GM23338 (cell line): ENCODE measurements at regions not wholly inside any gene's neighbourhood (a gene's known extent, or its start where the extent isn't known, plus 50 kb on each side); places are given as distances from the start of the nearest gene placed in this dataset.

ENCODE experiments used
- ATAC-seq: fragments of 200-7000 bp; cut with Tn5 transposase; 3 replicates; pipeline ENCODE4 v1.9.1; 2020
- DNase-seq: peaks from one replicate; pipeline ENCODE4 v3.0.0-alpha.2; 2015; ENCODE audit warnings: low spot score
- H2AFZ ChIP-seq: fragments of 200-600 bp; sonication (generic); 2 replicates; pipeline ENCODE4 v1.8.0; 2016; ENCODE audit warnings: antibody characterized with exemption, mild to moderate bottlenecking, moderate library complexity
- H3F3A ChIP-seq: fragments of 200-600 bp; sonication (generic); replicated peaks from 2 replicates; pipeline ENCODE4 v1.8.0; 2017; ENCODE audit warnings: antibody characterized with exemption, mixed run types, low read depth
- H3K27ac ChIP-seq: fragments of 200-600 bp; sonication (generic); 2 replicates; pipeline ENCODE4 v1.6.1; 2016; ENCODE audit warnings: low read depth
- H3K27me3 ChIP-seq: fragments of 200-600 bp; sonication (generic); 2 replicates; pipeline ENCODE4 v1.8.0; 2016; ENCODE audit warnings: mild to moderate bottlenecking, mixed run types, moderate library complexity; ENCODE audit not compliant: insufficient read depth
- H3K36me3 ChIP-seq: fragments of 200-600 bp; sonication (generic); 2 replicates; pipeline ENCODE4 v1.8.0; 2016; ENCODE audit warnings: mild to moderate bottlenecking; ENCODE audit not compliant: insufficient read depth
- H3K4me1 ChIP-seq: fragments of 200-600 bp; sonication (generic); 2 replicates; pipeline ENCODE4 v1.8.0; 2016; ENCODE audit warnings: mild to moderate bottlenecking, moderate library complexity; ENCODE audit not compliant: insufficient read depth
- H3K4me2 ChIP-seq: fragments of 200-600 bp; sonication (generic); 2 replicates; pipeline ENCODE4 v1.7.1; 2017; ENCODE audit warnings: mixed run types
- H3K4me3 ChIP-seq: fragments of 200-600 bp; sonication (generic); 2 replicates; pipeline ENCODE4 v1.6.1; 2016; ENCODE audit warnings: mixed run types
- H3K79me2 ChIP-seq: fragments of 200-600 bp; sonication (generic); replicated peaks from 2 replicates; pipeline ENCODE4 v1.8.0; 2017; ENCODE audit warnings: mild to moderate bottlenecking; ENCODE audit not compliant: insufficient read depth
- H3K9me2 ChIP-seq: fragments of 200-600 bp; sonication (generic); 2 replicates; pipeline ENCODE4 v1.8.0; 2017; ENCODE audit not compliant: insufficient read depth
- H4K20me1 ChIP-seq: fragments of 200-600 bp; sonication (generic); replicated peaks from 2 replicates; pipeline ENCODE4 v1.8.0; 2017; ENCODE audit warnings: mild to moderate bottlenecking; ENCODE audit not compliant: insufficient read depth
- H3K27ac Mint-ChIP-seq: 2 replicates; pipeline ENCODE4 v1.8.0; 2020; ENCODE audit warnings: inconsistent platforms, mild to moderate bottlenecking, moderate library complexity, mixed read lengths
- H3K27me3 Mint-ChIP-seq: 3 replicates; pipeline ENCODE4 v1.8.0; 2022; ENCODE audit warnings: low read depth, mild to moderate bottlenecking, moderate library complexity, mixed read lengths, inconsistent platforms; ENCODE audit not compliant: insufficient read depth, poor library complexity
- H3K36me3 Mint-ChIP-seq: 3 replicates; pipeline ENCODE4 v1.8.0; 2021; ENCODE audit warnings: low read depth, mild to moderate bottlenecking, inconsistent platforms, moderate library complexity, mixed read lengths
- H3K4me1 Mint-ChIP-seq: 3 replicates; pipeline ENCODE4 v1.8.0; 2020; ENCODE audit warnings: mild to moderate bottlenecking, inconsistent platforms, mixed read lengths
- H3K4me3 Mint-ChIP-seq: 3 replicates; pipeline ENCODE4 v1.8.0; 2021; ENCODE audit warnings: moderate library complexity, mild to moderate bottlenecking, inconsistent platforms, mixed read lengths
- H3K9me3 Mint-ChIP-seq: 3 replicates; pipeline ENCODE4 v1.8.0; 2020; ENCODE audit warnings: moderate library complexity, mild to moderate bottlenecking, inconsistent platforms, mixed read lengths
- CTCF ChIP-seq, 2 experiments: fragments of 200-600 bp in 1 of 2; sonication (generic) in 1 of 2; conservative IDR thresholded peaks; 2 replicates each; pipeline versions ENCODE4 v1.5.1 to v1.6.1; 2016 to 2017; ENCODE audit warnings: antibody characterized with exemption in 2 of 2, low read depth in 2 of 2, mild to moderate bottlenecking in 2 of 2, moderate library complexity in 1 of 2
- ETS1 ChIP-seq: IDR thresholded peaks from 2 replicates; pipeline ENCODE4 v1.6.1; 2016; ENCODE audit warnings: antibody characterized with exemption
- EZH2 ChIP-seq: fragments of 200-600 bp; sonication (generic); IDR thresholded peaks from one replicate; pipeline ENCODE4 v1.8.0; 2017; ENCODE audit warnings: antibody characterized with exemption, mild to moderate bottlenecking, low read depth; ENCODE audit not compliant: unreplicated experiment
- NANOG ChIP-seq: IDR thresholded peaks from 2 replicates; pipeline ENCODE4 v1.6.1; 2016; ENCODE audit warnings: antibody characterized with exemption, borderline replicate concordance
- POLR2AphosphoS5 ChIP-seq: IDR thresholded peaks from 2 replicates; pipeline ENCODE4 v1.6.1; 2016; ENCODE audit warnings: antibody characterized with exemption, low read depth
- STAT1 ChIP-seq: IDR thresholded peaks from one replicate; pipeline ENCODE4 v1.6.1; 2016; ENCODE audit warnings: antibody characterized with exemption; ENCODE audit not compliant: unreplicated experiment
- ZNF331 ChIP-seq: fragments of 250-450 bp; sonication (Bioruptor Pico); IDR thresholded peaks from 2 replicates; pipeline ENCODE4 v1.5.0; 2020; ENCODE audit warnings: low read depth, mild to moderate bottlenecking, moderate library complexity
- ZNF462 ChIP-seq: fragments of 250-450 bp; sonication (Bioruptor Pico); IDR thresholded peaks from 2 replicates; pipeline ENCODE4 v1.5.0; 2020; ENCODE audit warnings: mild to moderate bottlenecking, moderate library complexity

GRCh38 chr7:51727441-51727840 lies 410.8 kb upstream of the COBL start:
- no peak overlapping the region for H2AFZ ChIP-seq
- peaks cover 14% of the 10 kb centered on the region; the same call in 1 of the 2 replicates for H3K9me2 ChIP-seq
- no peaks in the 10 kb centered on the region; the same call in 1 of the 2 replicates for H3F3A ChIP-seq
- H3K4me3 ChIP-seq = no peak overlapping the region
- TF ChIP-seq ETS1 (no peak), CTCF (conservative IDR thresholded peaks at IDR 0.05; ENCODE audit: low read depth in 2 of 2) (no peak), STAT1 (no peak), POLR2AphosphoS5 (no peak), EZH2 (no peak)
- H3K4me2 ChIP-seq = no peak overlapping the region
- H3K36me3 ChIP-seq = no peaks in the 10 kb centered on the region
- peaks cover 46% of the 10 kb centered on the region for H3K27me3 ChIP-seq
- H4K20me1 ChIP-seq = no peaks in the 10 kb centered on the region; the same call in 1 of the 2 replicates
- no peak overlapping the region for H3K27ac ChIP-seq
- Mint-ChIP-seq H3K4me3 (no peak overlapping the region), H3K27ac (no peak overlapping the region), H3K36me3 (peaks cover 6% of the 10 kb centered on the region; the same call in 1 of the 3 replicates), H3K4me1 (peaks cover 29% of the 10 kb centered on the region), H3K27me3 (peaks cover 25% of the 10 kb centered on the region), H3K9me3 (peaks cover 12% of the 10 kb centered on the region; the same call in 2 of the 3 replicates)
- H3K79me2 ChIP-seq = no peaks in the 10 kb centered on the region
- peaks cover 25% of the 10 kb centered on the region for H3K4me1 ChIP-seq
- ATAC-seq = no peak
- no peak for DNase-seq

- Histone ChIP-seq H3K36me3 (no peaks in the 10 kb centered on the region), H3K4me1 (no peaks in the 10 kb centered on the region), H3F3A (no peaks in the 10 kb centered on the region), H2AFZ (no peak overlapping the region), H3K9me2 (0 out of 2 replicates have a peak, but pooled peaks cover 2% of the 10 kb centered on the region), H3K79me2 (no peaks in the 10 kb centered on the region), H3K4me2 (no peak overlapping the region), H3K4me3 (no peak overlapping the region), H4K20me1 (no peaks in the 10 kb centered on the region), H3K27ac (no peak overlapping the region), H3K27me3 (no peaks in the 10 kb centered on the region)
- no peaks in the 10 kb centered on the region for H3K27me3 Mint-ChIP-seq
- no peak overlapping the region for H3K4me3 Mint-ChIP-seq
- H3K27ac Mint-ChIP-seq = no peak overlapping the region
- TF ChIP-seq POLR2AphosphoS5 = no peak
- DNase-seq (no peak), ATAC-seq (no peak)
- no peaks in the 10 kb centered on the region for H3K4me1 Mint-ChIP-seq
- no peaks in the 10 kb centered on the region; the same call in 2 of the 3 replicates for H3K9me3 Mint-ChIP-seq
- no peaks in the 10 kb centered on the region; the same call in 2 of the 3 replicates for H3K36me3 Mint-ChIP-seq
Measured at GRCh38 chr7:51706851-51707250, 390.2 kb upstream of the COBL start.

- no peaks in the 10 kb centered on the region for H3K4me1 ChIP-seq
- H3K27me3 ChIP-seq = no peaks in the 10 kb centered on the region
- no peaks in the 10 kb centered on the region for H3K36me3 ChIP-seq
- H3K79me2 ChIP-seq = no peaks in the 10 kb centered on the region
- H2AFZ ChIP-seq = 0 out of 2 replicates have a peak overlapping the region, but pooled peaks have one; percentile 9
- H3K36me3 Mint-ChIP-seq = no peaks in the 10 kb centered on the region; the same call in 2 of the 3 replicates
- H3K27me3 Mint-ChIP-seq = no peaks in the 10 kb centered on the region
- ATAC-seq (no peak), DNase-seq (no peak)
- no peaks in the 10 kb centered on the region for H4K20me1 ChIP-seq
- no peaks in the 10 kb centered on the region for H3K4me1 Mint-ChIP-seq
- H3K27ac ChIP-seq = no peak overlapping the region
- H3K4me3 Mint-ChIP-seq = no peak overlapping the region
- no peaks in the 10 kb centered on the region for H3F3A ChIP-seq
- no peaks in the 10 kb centered on the region; the same call in 1 of the 3 replicates for H3K9me3 Mint-ChIP-seq
- no peak overlapping the region for H3K4me2 ChIP-seq
- no peak overlapping the region for H3K27ac Mint-ChIP-seq
- 0 out of 2 replicates have a peak, but pooled peaks cover 2% of the 10 kb centered on the region for H3K9me2 ChIP-seq
- no peak overlapping the region for H3K4me3 ChIP-seq
- TF ChIP-seq NANOG (no peak), ZNF462 (CRISPR knock-in tag) (no peak), ZNF331 (CRISPR knock-in tag) (no peak)
Measured at GRCh38 chr7:51705701-51706100, 389.1 kb upstream of the COBL start.
